ENCODE measurements at regions not wholly inside any gene's neighbourhood (a gene's known extent, or its start where the extent isn't known, plus 50 kb on each side); places are given as distances from the start of the nearest gene placed in this dataset.

DNA sequence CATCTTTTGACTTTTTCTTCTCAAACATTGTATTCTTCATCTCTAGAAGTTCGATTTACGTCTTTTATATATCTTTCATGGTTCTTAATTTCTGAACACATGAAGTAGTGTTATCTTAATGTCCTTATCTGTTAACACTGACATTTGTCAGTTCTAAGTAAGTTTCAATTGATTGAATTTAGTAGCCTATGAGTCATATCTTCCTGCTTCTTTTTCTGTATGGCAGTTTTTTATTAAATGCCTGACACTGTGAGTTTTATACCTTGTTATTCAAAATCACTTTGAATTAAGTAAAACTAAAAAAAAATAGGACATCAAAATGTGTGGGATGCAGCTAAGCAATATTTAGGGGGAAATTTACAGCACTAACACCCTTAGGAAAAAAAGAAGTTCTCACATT is 707.0 kb upstream of the ACO1 start:
- intact Hi-C loops (cut with micrococcal nuclease) = no loop called here
- Mint-ChIP-seq H3K27ac (peak overlapping the region; percentile 75), H3K4me1 (ENCODE audit: low read depth) (peaks cover 20% of the 10 kb centered on the region), H3K9me3 (no peaks in the 10 kb centered on the region), H3K27me3 (no peaks in the 10 kb centered on the region), H3K4me3 (no peak overlapping the region), H3K36me3 (ENCODE audit: low read depth) (no peaks in the 10 kb centered on the region)
- ChIA-PET CTCF (no interaction called here), POLR2A (no interaction called here)
- ATAC-seq (peak; percentile 42), DNase-seq (no peak)
- TF ChIP-seq, protein P1, sequence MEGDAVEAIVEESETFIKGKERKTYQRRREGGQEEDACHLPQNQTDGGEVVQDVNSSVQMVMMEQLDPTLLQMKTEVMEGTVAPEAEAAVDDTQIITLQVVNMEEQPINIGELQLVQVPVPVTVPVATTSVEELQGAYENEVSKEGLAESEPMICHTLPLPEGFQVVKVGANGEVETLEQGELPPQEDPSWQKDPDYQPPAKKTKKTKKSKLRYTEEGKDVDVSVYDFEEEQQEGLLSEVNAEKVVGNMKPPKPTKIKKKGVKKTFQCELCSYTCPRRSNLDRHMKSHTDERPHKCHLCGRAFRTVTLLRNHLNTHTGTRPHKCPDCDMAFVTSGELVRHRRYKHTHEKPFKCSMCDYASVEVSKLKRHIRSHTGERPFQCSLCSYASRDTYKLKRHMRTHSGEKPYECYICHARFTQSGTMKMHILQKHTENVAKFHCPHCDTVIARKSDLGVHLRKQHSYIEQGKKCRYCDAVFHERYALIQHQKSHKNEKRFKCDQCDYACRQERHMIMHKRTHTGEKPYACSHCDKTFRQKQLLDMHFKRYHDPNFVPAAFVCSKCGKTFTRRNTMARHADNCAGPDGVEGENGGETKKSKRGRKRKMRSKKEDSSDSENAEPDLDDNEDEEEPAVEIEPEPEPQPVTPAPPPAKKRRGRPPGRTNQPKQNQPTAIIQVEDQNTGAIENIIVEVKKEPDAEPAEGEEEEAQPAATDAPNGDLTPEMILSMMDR (IDR thresholded peaks at IDR 0.05) = no peak

DNA sequence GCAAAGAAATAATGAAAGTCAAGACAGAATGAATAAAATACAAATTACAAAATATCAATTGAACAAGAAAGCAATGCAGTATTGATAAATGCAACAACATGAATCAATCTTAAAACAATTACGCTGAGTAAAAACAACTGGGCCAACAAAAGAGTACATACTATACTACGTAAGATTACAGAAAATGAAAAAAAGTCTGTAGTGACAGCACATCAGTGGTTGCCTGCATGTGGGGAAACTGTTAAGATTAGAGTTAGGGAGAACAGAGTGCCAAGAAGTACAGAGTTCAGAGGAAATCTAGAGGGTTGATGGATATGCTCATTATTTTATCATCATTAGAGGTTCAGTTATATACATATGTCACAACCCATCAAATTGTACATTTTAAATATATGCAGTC is 706.6 kb upstream of the ACO1 start:
- ATAC-seq (no peak), DNase-seq (no peak)
- ChIA-PET CTCF (no interaction called here), POLR2A (no interaction called here)
- TF ChIP-seq, protein P1 (IDR thresholded peaks at IDR 0.05) = no peak
- no peaks in the 10 kb centered on the region for H3K36me3 Mint-ChIP-seq (ENCODE audit: low read depth)
- intact Hi-C loops (cut with micrococcal nuclease) = no loop called here
- H3K9me3 Mint-ChIP-seq = no peaks in the 10 kb centered on the region
- H3K4me3 Mint-ChIP-seq = no peak overlapping the region
- no peaks in the 10 kb centered on the region for H3K27me3 Mint-ChIP-seq
- H3K27ac Mint-ChIP-seq = peak overlapping the region; percentile 75
- peaks cover 20% of the 10 kb centered on the region for H3K4me1 Mint-ChIP-seq (ENCODE audit: low read depth)

GRCh38 chr9:31683116-31683515 is 701.3 kb upstream of the ACO1 start:
- TF ChIP-seq, protein P1 (IDR thresholded peaks at IDR 0.05) = no peak
- no peaks in the 10 kb centered on the region for H3K27me3 Mint-ChIP-seq
- CTCF ChIA-PET = interaction anchor here (0.5 kb wide), 1 partner anchor 728 kb away, joined by 3 read pairs; no protein-coding TSS in a partner anchor
- H3K4me3 Mint-ChIP-seq = no peak overlapping the region
- intact Hi-C loops (cut with micrococcal nuclease) = no loop called here
- H3K4me1 Mint-ChIP-seq (ENCODE audit: low read depth) = peaks cover 2% of the 10 kb centered on the region
- no peak for ATAC-seq
- POLR2A ChIA-PET = no interaction called here
- no peak overlapping the region for H3K27ac Mint-ChIP-seq
- H3K36me3 Mint-ChIP-seq (ENCODE audit: low read depth) = no peaks in the 10 kb centered on the region
- H3K9me3 Mint-ChIP-seq = peaks cover 2% of the 10 kb centered on the region
- no peak for DNase-seq

DNA sequence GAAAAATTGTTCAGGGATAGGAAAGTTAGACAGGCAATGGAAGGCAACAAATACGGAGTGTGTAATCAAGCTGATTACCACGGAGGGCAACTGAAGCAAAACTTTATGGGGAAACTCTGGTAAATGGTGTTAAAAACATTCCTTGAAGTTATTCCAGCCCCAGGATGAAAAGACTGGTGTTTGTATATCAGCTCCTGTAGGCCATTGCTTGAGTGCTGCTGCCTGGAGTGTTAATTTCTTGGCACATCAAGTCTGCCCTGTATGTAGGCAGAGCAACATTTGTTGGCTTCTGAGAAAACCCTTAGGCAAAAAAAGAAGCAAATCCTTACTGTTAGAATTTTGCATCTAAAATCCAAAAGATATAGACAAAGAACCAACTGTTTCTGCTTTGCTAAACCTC is 686.5 kb upstream of the ACO1 start:
- ATAC-seq (no peak), DNase-seq (no peak)
- no peaks in the 10 kb centered on the region for H3K36me3 Mint-ChIP-seq (ENCODE audit: low read depth)
- no peaks in the 10 kb centered on the region for H3K27me3 Mint-ChIP-seq
- ChIA-PET POLR2A (no interaction called here), CTCF (no interaction called here)
- H3K27ac Mint-ChIP-seq = no peak overlapping the region
- peaks cover 4% of the 10 kb centered on the region for H3K9me3 Mint-ChIP-seq
- peaks cover 18% of the 10 kb centered on the region for H3K4me1 Mint-ChIP-seq (ENCODE audit: low read depth)
- intact Hi-C loops (cut with micrococcal nuclease) = no loop called here
- TF ChIP-seq, protein P1 (IDR thresholded peaks at IDR 0.05) = no peak
- no peak overlapping the region for H3K4me3 Mint-ChIP-seq

- Mint-ChIP-seq H3K27ac (peak overlapping the region; percentile 14), H3K27me3 (no peaks in the 10 kb centered on the region), H3K4me1 (ENCODE audit: low read depth) (peaks cover 18% of the 10 kb centered on the region), H3K36me3 (ENCODE audit: low read depth) (no peaks in the 10 kb centered on the region), H3K4me3 (no peak overlapping the region), H3K9me3 (peaks cover 4% of the 10 kb centered on the region)
- POLR2A ChIA-PET = no interaction called here
- TF ChIP-seq, protein P1 (IDR thresholded peaks at IDR 0.05) = no peak
- ATAC-seq = peak; percentile 49
- intact Hi-C loops (cut with micrococcal nuclease) = no loop called here
- no peak for DNase-seq
- CTCF ChIA-PET = no interaction called here
Measured at GRCh38 chr9:31699836-31700235, 684.6 kb upstream of the ACO1 start.
